A549 (cell line): ENCODE measurements at regions not wholly inside any gene's neighbourhood (a gene's known extent, or its start where the extent isn't known, plus 50 kb on each side); places are given as distances from the start of the nearest gene placed in this dataset.

Experiments
- ATAC-seq, 2 experiments: fragments of 200-7000 bp in 1 of 2; fragments of >200 bp in 1 of 2; cut with Nextera tagmentation in 1 of 2; cut with Tn5 transposase in 1 of 2; 3 replicates each; pipeline versions ENCODE4 v1.8.0 to v1.9.1; 2018 to 2020; ENCODE audit warnings: mild to moderate bottlenecking in 1 of 2, moderate library complexity in 1 of 2
- CTCF ChIA-PET: fragments of 300-600 bp; sonication (Branson Sonifier 250); formaldehyde crosslinking; extraction: SDS; loops from one replicate; lab custom pipeline; 2021; ENCODE audit warnings: antibody characterized with exemption, inconsistent platforms; lab: Yijun Ruan, JAX
- POLR2A ChIA-PET: fragments of 350-600 bp; formaldehyde crosslinking; extraction: SDS; loops from one replicate; lab custom pipeline; 2021; ENCODE audit warnings: antibody characterized with exemption, inconsistent platforms; lab: Yijun Ruan, JAX
- DNase-seq, 2 experiments: peaks; one replicate each; pipeline versions ENCODE4 v3.0.0 to v3.0.0-alpha.2; 2011 to 2016; ENCODE audit warnings: low read depth in 1 of 2, low spot score in 1 of 2
- FAIRE-seq: peaks from 2 replicates; lab custom pipeline; 2011; peaks lifted over from hg19 to GRCh38; lab: Jason Lieb, UNC
- H3K27ac ChIP-seq, 2 experiments: fragments of >200 bp; sonication (Bioruptor Twin); formaldehyde crosslinking; 3 replicates each; pipeline ENCODE4 v1.5.1; 2016 to 2017
- H3K4me1 ChIP-seq: fragments of >200 bp; sonication (Bioruptor Twin); formaldehyde crosslinking; 3 replicates; pipeline ENCODE4 v1.6.1; 2016
- H3K4me2 ChIP-seq: fragments of >200 bp; sonication (Bioruptor Twin); formaldehyde crosslinking; 3 replicates; pipeline ENCODE4 v1.6.1; 2016
- H3K4me3 ChIP-seq: fragments of >200 bp; sonication (Bioruptor Twin); formaldehyde crosslinking; 3 replicates; pipeline ENCODE4 v1.5.1; 2016
- H3K9me3 ChIP-seq: fragments of >200 bp; sonication (Bioruptor Twin); formaldehyde crosslinking; 3 replicates; pipeline ENCODE4 v1.6.1; 2016
- BCL3 ChIP-seq: fragments of >200 bp; sonication (Bioruptor Twin); formaldehyde crosslinking; IDR thresholded peaks from 3 replicates; pipeline ENCODE4 v1.6.1; 2016
- CBX2 ChIP-seq: fragments of 200-600 bp; sonication (generic); IDR thresholded peaks from 2 replicates; pipeline ENCODE4 v1.6.1; 2016; ENCODE audit warnings: low read depth, mild to moderate bottlenecking, borderline replicate concordance
- CBX8 ChIP-seq: fragments of 200-600 bp; sonication (generic); IDR thresholded peaks from 2 replicates; pipeline ENCODE4 v1.6.1; 2016
- CEBPB ChIP-seq, 2 experiments: fragments of >200 bp in 1 of 2; sonication (Bioruptor Twin) in 1 of 2; formaldehyde crosslinking in 1 of 2; IDR thresholded peaks; 2 replicates each; pipeline ENCODE4 v1.6.1; 2012 to 2016
- CHD2 ChIP-seq: fragments of 150-350 bp; IDR thresholded peaks from 2 replicates; pipeline ENCODE4 v1.6.1; 2014; ENCODE audit warnings: low read length; ENCODE audit not compliant: partially characterized antibody
- CTCF ChIP-seq: fragments of >200 bp; sonication (Bioruptor Twin); formaldehyde crosslinking; IDR thresholded peaks from 3 replicates; pipeline ENCODE4 v1.5.1; 2016
- E2F6 ChIP-seq: IDR thresholded peaks from 2 replicates; pipeline ENCODE4 v1.6.1; 2012; ENCODE audit warnings: low read depth, borderline replicate concordance
- EHMT2 ChIP-seq: fragments of 200-600 bp; sonication (generic); IDR thresholded peaks from 2 replicates; pipeline ENCODE4 v1.6.1; 2016; ENCODE audit warnings: antibody characterized with exemption, low read depth, mild to moderate bottlenecking, moderate library complexity
- FOSL2 ChIP-seq, 2 experiments: fragments of 450-650 bp in 1 of 2; fragments of >200 bp in 1 of 2; sonication (Bioruptor Twin) in 1 of 2; formaldehyde crosslinking; IDR thresholded peaks; 2 replicates each; pipeline versions ENCODE4 v1.5.0 to v1.6.1; 2016 to 2020; ENCODE audit warnings: mild to moderate bottlenecking in 1 of 2, moderate library complexity in 1 of 2
- FOXS1 ChIP-seq: fragments of 250-450 bp; sonication (Bioruptor Pico); IDR thresholded peaks from 2 replicates; pipeline ENCODE4 v1.5.0; 2020; ENCODE audit warnings: mild to moderate bottlenecking, moderate library complexity
- GATA3 ChIP-seq: IDR thresholded peaks from 2 replicates; pipeline ENCODE4 v1.6.1; 2012; ENCODE audit warnings: borderline replicate concordance
- HES2 ChIP-seq: fragments of >200 bp; sonication (Bioruptor Twin); formaldehyde crosslinking; IDR thresholded peaks from 2 replicates; pipeline ENCODE4 v1.6.1; 2016
- HEYL ChIP-seq: fragments of 250-450 bp; sonication (Bioruptor Pico); IDR thresholded peaks from 2 replicates; pipeline ENCODE4 v1.8.0; 2021; ENCODE audit warnings: mild to moderate bottlenecking, moderate library complexity
- HOXB13 ChIP-seq: fragments of 250-450 bp; sonication (Bioruptor Pico); IDR thresholded peaks from 2 replicates; pipeline ENCODE4 v1.5.0; 2020; ENCODE audit warnings: low read depth, mild to moderate bottlenecking, moderate library complexity
- JUNB ChIP-seq: fragments of >200 bp; sonication (Bioruptor Twin); formaldehyde crosslinking; IDR thresholded peaks from 2 replicates; pipeline ENCODE4 v1.6.1; 2016
- KDM5A ChIP-seq: fragments of 200-600 bp; sonication (generic); IDR thresholded peaks from 2 replicates; pipeline ENCODE4 v1.6.1; 2016; ENCODE audit warnings: antibody characterized with exemption, mild to moderate bottlenecking
- MAX ChIP-seq: IDR thresholded peaks from 2 replicates; pipeline ENCODE4 v1.6.1; 2012
- MAZ ChIP-seq: fragments of 150-350 bp; IDR thresholded peaks from 2 replicates; pipeline ENCODE4 v1.6.1; 2014; ENCODE audit warnings: antibody characterized with exemption, low read depth, low read length, borderline replicate concordance
- MYC ChIP-seq: IDR thresholded peaks from 2 replicates; pipeline ENCODE4 v1.6.1; 2012; ENCODE audit warnings: mild to moderate bottlenecking, inconsistent platforms, low read length, improper control_type of control experiment, borderline replicate concordance
- NPAS2 ChIP-seq: fragments of 250-450 bp; sonication (Bioruptor Pico); IDR thresholded peaks from 2 replicates; pipeline ENCODE4 v1.8.0; 2022; ENCODE audit warnings: mild to moderate bottlenecking, moderate library complexity, borderline replicate concordance
- POLR2AphosphoS2 ChIP-seq: conservative IDR thresholded peaks from 2 replicates; pipeline ENCODE4 v1.6.1; 2012; ENCODE audit warnings: low read length, improper control_type of control experiment, inconsistent platforms
- RARB ChIP-seq: fragments of 250-450 bp; sonication (Bioruptor Pico); IDR thresholded peaks from 2 replicates; pipeline ENCODE4 v1.8.0; 2021; ENCODE audit warnings: mild to moderate bottlenecking, moderate library complexity
- REST ChIP-seq: fragments of 200-600 bp; sonication (generic); IDR thresholded peaks from 2 replicates; pipeline ENCODE4 v1.6.1; 2016; ENCODE audit warnings: antibody characterized with exemption, mild to moderate bottlenecking, moderate library complexity
- RFX5 ChIP-seq: fragments of 450-650 bp; IDR thresholded peaks from 2 replicates; pipeline ENCODE4 v1.7.1; 2014; ENCODE audit warnings: antibody characterized with exemption, mild to moderate bottlenecking, moderate library complexity
- SREBF2 ChIP-seq: fragments of 450-650 bp; IDR thresholded peaks from 2 replicates; pipeline ENCODE4 v1.6.1; 2014; ENCODE audit warnings: mild to moderate bottlenecking, moderate library complexity
- TFCP2L1 ChIP-seq: fragments of 250-450 bp; sonication (Bioruptor Pico); IDR thresholded peaks from 2 replicates; pipeline ENCODE4 v1.5.0; 2021; ENCODE audit warnings: mild to moderate bottlenecking
- WGBS: methylation state at CpG from one replicate; pipeline ENCODE4 v1.1.6; 2017; ENCODE audit errors: missing lambda C conversion rate; 5-methylcytosine and 5-hydroxymethylcytosine counted together

- TF ChIP-seq HES2, result no peak
- no peak for TF ChIP-seq TFCP2L1 (CRISPR knock-in tag)
- no peak for TF ChIP-seq EHMT2
- no peak for TF ChIP-seq CHD2
Observed at GRCh38 chr15:70596354-70597055, 166.9 kb downstream of the UACA start (continued).

- ChIA-PET POLR2A (no interaction called here), CTCF (interaction anchor here (1.2 to 2.3 kb wide), 2 partner anchors 8 to 89 kb away, joined by 4 to 7 read pairs; no protein-coding TSS in a partner anchor)
- TF ChIP-seq CEBPB (IDR thresholded peaks at IDR 0.05), result no peak
- no peak for TF ChIP-seq RARB (CRISPR knock-in tag)
- no peak for TF ChIP-seq NPAS2 (CRISPR knock-in tag)
- TF ChIP-seq MYC, result no peak
- TF ChIP-seq FOSL2 (IDR thresholded peaks at IDR 0.05), result no peak
- no peak for TF ChIP-seq FOSL2 (CRISPR knock-in tag; IDR thresholded peaks at IDR 0.05)
- no peak for TF ChIP-seq CBX2
- no peak for TF ChIP-seq HES2
- TF ChIP-seq KDM5A, result no peak
- Histone ChIP-seq H3K4me1 (peaks cover 20% of the 10 kb centered on the region), H3K4me3 (no peak overlapping the region), H3K4me2 (no peak overlapping the region), H3K27ac (no peak overlapping the region), H3K9me3 (peaks cover 19% of the 10 kb centered on the region; the same call in 2 of the 3 replicates)
- DNase-seq (no peak), FAIRE-seq (no peak), ATAC-seq (no peak)
Observed at GRCh38 chr15:70593795-70594194, 169.6 kb downstream of the UACA start.

- CTCF ChIA-PET, result no interaction called here
- 67% methylated on average over 4 of the region's 4 CpGs for WGBS
- FAIRE-seq (no peak), DNase-seq (no peak), ATAC-seq (no peak)
- Histone ChIP-seq H3K4me2 (no peak overlapping the region), H3K4me3 (no peak overlapping the region), H3K4me1 (peaks cover 11% of the 10 kb centered on the region), H3K27ac (no peak overlapping the region), H3K9me3 (peaks cover 15% of the 10 kb centered on the region; the same call in 2 of the 3 replicates)
- TF ChIP-seq JUNB (no peak), CBX8 (no peak), MAX (no peak), FOXS1 (CRISPR knock-in tag) (no peak), CTCF (no peak), BCL3 (no peak), REST (no peak), HEYL (CRISPR knock-in tag) (no peak), SREBF2 (no peak), HOXB13 (no peak), POLR2AphosphoS2 (no peak), MAZ (no peak), CHD2 (no peak), GATA3 (no peak), E2F6 (no peak), RFX5 (no peak)
- POLR2A ChIA-PET, result no interaction called here
Observed at GRCh38 chr15:70589728-70590127, 173.6 kb downstream of the UACA start.
